Spleen (tissue), 7 donors: ENCODE measurements at regions not wholly inside any gene's neighbourhood (a gene's known extent, or its start where the extent isn't known, plus 50 kb on each side); places are given as distances from the start of the nearest gene placed in this dataset.

Source experiments
- CTCF ChIP-seq, 11 experiments: fragments of 200-600 bp in 7 of 11; fragments of 450-650 bp in 4 of 11; sonication (generic) in 4 of 11; IDR thresholded peaks in 8 of 11; conservative IDR thresholded peaks in 3 of 11; 1 replicate in 7 of 11; 2 replicates in 4 of 11; pipeline versions ENCODE4 v1.4.0 to v1.8.0; 2016 to 2021; ENCODE audit warnings: antibody characterized with exemption in 11 of 11, inconsistent platforms in 4 of 11, mild to moderate bottlenecking in 1 of 11
- POLR2A ChIP-seq, 3 donors: fragments of 450-650 bp; IDR thresholded peaks; one replicate each; pipeline ENCODE4 v1.5.1; 2017; ENCODE audit warnings: antibody characterized with exemption in 3 of 3, mild to moderate bottlenecking in 1 of 3
- POLR2AphosphoS5 ChIP-seq, 3 donors: sonication (generic); formaldehyde crosslinking; IDR thresholded peaks; one replicate each; pipeline ENCODE4 v1.5.1; 2017; ENCODE audit warnings: antibody characterized with exemption in 3 of 3
- donor health status: DM: no; HTN: no; CAD: no; lungs with moderate emphysema.
- donor health status: DM: no; HTN: no; CAD: no.
- donor health status: DM: no; HTN: no; CAD: no.

GRCh38 chr10:118937226-118937625 is 92.3 kb upstream of the NANOS1 start:
- TF ChIP-seq CTCF (IDR thresholded peaks at IDR 0.05 in 8 of 11, conservative IDR thresholded peaks at IDR 0.05 in 3 of 11) (no peak), POLR2AphosphoS5 (IDR thresholded peaks at IDR 0.05) (no peak), POLR2A (IDR thresholded peaks at IDR 0.05) (no peak)
